ENCODE measurements at regions not wholly inside any gene's neighbourhood (a gene's known extent, or its start where the extent isn't known, plus 50 kb on each side); places are given as distances from the start of the nearest gene placed in this dataset.

DNA sequence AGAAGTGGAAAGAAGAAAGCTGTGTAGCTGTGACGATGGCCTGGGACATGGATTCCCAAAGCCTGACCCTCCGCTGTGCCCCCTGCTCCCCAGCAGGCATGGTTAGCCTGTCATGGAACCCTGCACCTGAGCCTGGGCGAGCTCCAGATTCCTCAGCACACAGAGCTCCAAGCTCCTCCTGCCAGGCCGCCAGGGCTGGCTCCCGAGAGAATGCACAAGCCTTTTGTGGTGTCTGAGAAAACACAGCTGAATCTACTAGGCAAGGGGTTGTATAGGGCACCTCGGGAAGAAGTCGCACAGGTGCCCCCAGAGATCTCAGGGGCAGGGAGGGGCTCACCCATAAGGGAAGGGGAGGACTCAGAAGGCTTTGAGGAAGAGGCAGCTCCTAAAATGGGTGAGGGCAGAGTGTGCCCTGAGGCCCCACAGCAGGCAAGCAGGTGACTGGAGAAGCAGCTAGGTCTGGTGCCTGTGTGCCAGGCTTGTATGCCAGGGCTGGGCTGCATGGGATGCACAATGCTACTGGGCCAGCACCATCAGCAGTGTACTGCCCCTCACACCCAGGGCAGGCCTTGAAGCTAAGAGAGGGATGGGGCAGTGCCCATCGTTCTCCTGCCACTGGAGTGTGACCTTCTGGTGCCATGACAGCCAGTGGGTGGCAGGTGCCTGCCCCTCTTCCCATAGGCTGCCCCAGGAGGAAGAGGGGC lies 64.3 kb upstream of the CD93 start:
- TF ChIP-seq POLR2A (IDR thresholded peaks at IDR 0.05) (no peak), POLR2AphosphoS5 (IDR thresholded peaks at IDR 0.05) (no peak)
- TF ChIP-seq, protein P1, sequence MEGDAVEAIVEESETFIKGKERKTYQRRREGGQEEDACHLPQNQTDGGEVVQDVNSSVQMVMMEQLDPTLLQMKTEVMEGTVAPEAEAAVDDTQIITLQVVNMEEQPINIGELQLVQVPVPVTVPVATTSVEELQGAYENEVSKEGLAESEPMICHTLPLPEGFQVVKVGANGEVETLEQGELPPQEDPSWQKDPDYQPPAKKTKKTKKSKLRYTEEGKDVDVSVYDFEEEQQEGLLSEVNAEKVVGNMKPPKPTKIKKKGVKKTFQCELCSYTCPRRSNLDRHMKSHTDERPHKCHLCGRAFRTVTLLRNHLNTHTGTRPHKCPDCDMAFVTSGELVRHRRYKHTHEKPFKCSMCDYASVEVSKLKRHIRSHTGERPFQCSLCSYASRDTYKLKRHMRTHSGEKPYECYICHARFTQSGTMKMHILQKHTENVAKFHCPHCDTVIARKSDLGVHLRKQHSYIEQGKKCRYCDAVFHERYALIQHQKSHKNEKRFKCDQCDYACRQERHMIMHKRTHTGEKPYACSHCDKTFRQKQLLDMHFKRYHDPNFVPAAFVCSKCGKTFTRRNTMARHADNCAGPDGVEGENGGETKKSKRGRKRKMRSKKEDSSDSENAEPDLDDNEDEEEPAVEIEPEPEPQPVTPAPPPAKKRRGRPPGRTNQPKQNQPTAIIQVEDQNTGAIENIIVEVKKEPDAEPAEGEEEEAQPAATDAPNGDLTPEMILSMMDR (IDR thresholded peaks at IDR 0.05) = no peak
